ENCODE measurements at regions not wholly inside any gene's neighbourhood (a gene's known extent, or its start where the extent isn't known, plus 50 kb on each side); places are given as distances from the start of the nearest gene placed in this dataset.

DNA sequence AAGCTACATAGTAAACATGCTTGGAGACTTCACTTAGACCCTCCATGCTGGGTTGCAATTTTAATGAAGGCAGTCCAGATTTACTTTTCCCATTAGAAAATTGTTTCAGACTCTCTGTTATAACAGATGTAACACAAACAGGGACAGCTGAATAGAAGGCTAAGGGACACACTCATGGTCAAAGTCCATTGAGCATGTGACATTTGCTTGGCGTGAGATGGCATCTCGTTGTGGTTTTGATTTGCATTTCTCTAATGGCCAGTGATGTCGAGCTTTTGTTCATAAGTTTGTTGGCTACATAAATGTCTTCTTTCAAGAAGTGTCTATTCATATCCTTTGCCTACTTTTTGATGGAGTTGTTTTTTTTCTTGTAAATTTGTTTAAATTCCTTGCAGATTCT, 358.2 kb upstream of the CLNK start:
- TF ChIP-seq, protein P1, sequence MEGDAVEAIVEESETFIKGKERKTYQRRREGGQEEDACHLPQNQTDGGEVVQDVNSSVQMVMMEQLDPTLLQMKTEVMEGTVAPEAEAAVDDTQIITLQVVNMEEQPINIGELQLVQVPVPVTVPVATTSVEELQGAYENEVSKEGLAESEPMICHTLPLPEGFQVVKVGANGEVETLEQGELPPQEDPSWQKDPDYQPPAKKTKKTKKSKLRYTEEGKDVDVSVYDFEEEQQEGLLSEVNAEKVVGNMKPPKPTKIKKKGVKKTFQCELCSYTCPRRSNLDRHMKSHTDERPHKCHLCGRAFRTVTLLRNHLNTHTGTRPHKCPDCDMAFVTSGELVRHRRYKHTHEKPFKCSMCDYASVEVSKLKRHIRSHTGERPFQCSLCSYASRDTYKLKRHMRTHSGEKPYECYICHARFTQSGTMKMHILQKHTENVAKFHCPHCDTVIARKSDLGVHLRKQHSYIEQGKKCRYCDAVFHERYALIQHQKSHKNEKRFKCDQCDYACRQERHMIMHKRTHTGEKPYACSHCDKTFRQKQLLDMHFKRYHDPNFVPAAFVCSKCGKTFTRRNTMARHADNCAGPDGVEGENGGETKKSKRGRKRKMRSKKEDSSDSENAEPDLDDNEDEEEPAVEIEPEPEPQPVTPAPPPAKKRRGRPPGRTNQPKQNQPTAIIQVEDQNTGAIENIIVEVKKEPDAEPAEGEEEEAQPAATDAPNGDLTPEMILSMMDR (IDR thresholded peaks at IDR 0.05) = no peak
- no peak for TF ChIP-seq POLR2A (IDR thresholded peaks at IDR 0.05)
